Mucosa of descending colon (tissue), 3 donors: ENCODE measurements at regions not wholly inside any gene's neighbourhood (a gene's known extent, or its start where the extent isn't known, plus 50 kb on each side); places are given as distances from the start of the nearest gene placed in this dataset.

Source experiments
- ATAC-seq: fragments of 200-7000 bp; cut with Tn5 transposase; one replicate; pipeline ENCODE4 v1.9.1; 2020; ENCODE audit warnings: mild to moderate bottlenecking, moderate library complexity
- DNase-seq, 3 donors: peaks; one replicate each; pipeline ENCODE4 v3.0.0-alpha.2; 2020
- H3K36me3 ChIP-seq: fragments of 200-600 bp; one replicate; pipeline ENCODE4 v1.8.0; 2021; ENCODE audit warnings: low read depth, mild to moderate bottlenecking
- H3K4me1 ChIP-seq: fragments of 200-600 bp; one replicate; pipeline ENCODE4 v1.8.0; 2021; ENCODE audit warnings: low read depth, mild to moderate bottlenecking
- H3K4me3 ChIP-seq: fragments of 200-600 bp; one replicate; pipeline ENCODE4 v1.8.0; 2021; ENCODE audit warnings: mild to moderate bottlenecking
- H3K9me3 ChIP-seq: fragments of 200-600 bp; one replicate; pipeline ENCODE4 v1.8.0; 2021; ENCODE audit warnings: mild to moderate bottlenecking
- intact Hi-C, 2 donors: fragments of 100-400 bp; cut with DNase I in 1 of 2; cut with micrococcal nuclease in 1 of 2; formaldehyde crosslinking; loops; one replicate each; pipeline versions ENCODE4 v1.11.0 to v1.11.1; 2022; cut with DNase I, micrococcal nuclease
- TF ChIP-seq, protein P1 (sequence below): fragments of 200-600 bp; IDR thresholded peaks from one replicate; pipeline ENCODE4 v1.8.0; 2022; ENCODE audit warnings: antibody characterized with exemption, mild to moderate bottlenecking
- donor health status: DM: no; HTN: no; CAD: no; lungs with moderate emphysema.
- donor health status: DM: no; HTN: no; CAD: no.
- donor health status: DM: no; HTN: yes; CAD: no.

DNA sequence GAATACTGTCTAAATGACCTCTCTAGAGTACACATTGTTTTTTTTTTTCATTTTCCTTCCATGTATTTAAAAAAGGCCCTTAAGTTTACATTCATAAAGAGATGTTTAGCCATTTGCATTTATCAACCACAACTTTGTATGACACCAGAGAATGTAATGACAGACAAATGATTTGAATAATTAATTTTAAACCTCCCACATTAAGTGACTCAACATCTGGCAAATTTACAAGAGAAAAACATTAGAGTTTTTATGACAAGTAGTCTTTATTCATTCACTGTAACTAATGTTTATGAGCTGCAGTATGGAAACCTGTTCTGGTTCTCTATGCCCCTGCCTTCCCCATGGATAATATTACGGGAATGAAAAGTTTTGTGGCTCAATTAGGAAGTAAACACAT, 1093.8 kb upstream of the CDH9 start:
- Histone ChIP-seq H3K36me3 (no peaks in the 10 kb centered on the region), H3K4me3 (no peak overlapping the region), H3K9me3 (peaks cover 4% of the 10 kb centered on the region), H3K4me1 (no peaks in the 10 kb centered on the region)
- DNase-seq (no peak), ATAC-seq (no peak)
- intact Hi-C loops: no loop called here
- TF ChIP-seq, protein P1, sequence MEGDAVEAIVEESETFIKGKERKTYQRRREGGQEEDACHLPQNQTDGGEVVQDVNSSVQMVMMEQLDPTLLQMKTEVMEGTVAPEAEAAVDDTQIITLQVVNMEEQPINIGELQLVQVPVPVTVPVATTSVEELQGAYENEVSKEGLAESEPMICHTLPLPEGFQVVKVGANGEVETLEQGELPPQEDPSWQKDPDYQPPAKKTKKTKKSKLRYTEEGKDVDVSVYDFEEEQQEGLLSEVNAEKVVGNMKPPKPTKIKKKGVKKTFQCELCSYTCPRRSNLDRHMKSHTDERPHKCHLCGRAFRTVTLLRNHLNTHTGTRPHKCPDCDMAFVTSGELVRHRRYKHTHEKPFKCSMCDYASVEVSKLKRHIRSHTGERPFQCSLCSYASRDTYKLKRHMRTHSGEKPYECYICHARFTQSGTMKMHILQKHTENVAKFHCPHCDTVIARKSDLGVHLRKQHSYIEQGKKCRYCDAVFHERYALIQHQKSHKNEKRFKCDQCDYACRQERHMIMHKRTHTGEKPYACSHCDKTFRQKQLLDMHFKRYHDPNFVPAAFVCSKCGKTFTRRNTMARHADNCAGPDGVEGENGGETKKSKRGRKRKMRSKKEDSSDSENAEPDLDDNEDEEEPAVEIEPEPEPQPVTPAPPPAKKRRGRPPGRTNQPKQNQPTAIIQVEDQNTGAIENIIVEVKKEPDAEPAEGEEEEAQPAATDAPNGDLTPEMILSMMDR: no peak

- no peak for DNase-seq
- Histone ChIP-seq H3K36me3 (no peaks in the 10 kb centered on the region), H3K9me3 (peaks cover 33% of the 10 kb centered on the region), H3K4me3 (no peak overlapping the region), H3K4me1 (no peaks in the 10 kb centered on the region)
- intact Hi-C loops: no loop called here
- TF ChIP-seq, protein P1: no peak
- ATAC-seq: no peak
Measured at GRCh38 chr5:28117691-28118090, 1079.3 kb upstream of the CDH9 start.

DNA sequence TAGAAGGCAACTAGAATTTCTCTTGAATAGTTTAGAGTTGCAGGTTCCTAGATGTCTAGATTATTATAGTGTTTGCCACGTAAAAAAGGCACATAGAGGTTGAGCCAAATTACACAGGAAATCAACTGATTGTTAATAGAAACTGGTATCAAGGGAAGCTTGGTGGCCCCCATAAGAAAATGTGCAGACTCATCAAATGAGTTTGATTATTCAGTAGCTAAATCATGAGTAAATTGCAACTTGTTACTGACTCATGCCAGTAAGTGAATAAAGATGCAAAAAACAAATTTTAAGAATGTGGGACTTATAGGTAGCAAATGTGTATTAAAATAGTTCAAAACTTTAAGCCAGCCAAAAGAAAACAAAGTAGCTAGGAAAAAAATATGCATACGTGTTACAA, 1078.9 kb upstream of the CDH9 start:
- TF ChIP-seq, protein P1: no peak
- H3K9me3 ChIP-seq: peaks cover 31% of the 10 kb centered on the region
- intact Hi-C loops: no loop called here
- DNase-seq: no peak
- no peak overlapping the region for H3K4me3 ChIP-seq
- no peaks in the 10 kb centered on the region for H3K4me1 ChIP-seq
- ATAC-seq: no peak
- H3K36me3 ChIP-seq: no peaks in the 10 kb centered on the region

- Histone ChIP-seq H3K4me1 (no peaks in the 10 kb centered on the region), H3K9me3 (peaks cover 24% of the 10 kb centered on the region), H3K36me3 (no peaks in the 10 kb centered on the region), H3K4me3 (no peak overlapping the region)
- DNase-seq: no peak
- ATAC-seq: no peak
- TF ChIP-seq, protein P1: no peak
- intact Hi-C loops: no loop called here
Measured at GRCh38 chr5:28110781-28111180, 1072.4 kb upstream of the CDH9 start.

DNA sequence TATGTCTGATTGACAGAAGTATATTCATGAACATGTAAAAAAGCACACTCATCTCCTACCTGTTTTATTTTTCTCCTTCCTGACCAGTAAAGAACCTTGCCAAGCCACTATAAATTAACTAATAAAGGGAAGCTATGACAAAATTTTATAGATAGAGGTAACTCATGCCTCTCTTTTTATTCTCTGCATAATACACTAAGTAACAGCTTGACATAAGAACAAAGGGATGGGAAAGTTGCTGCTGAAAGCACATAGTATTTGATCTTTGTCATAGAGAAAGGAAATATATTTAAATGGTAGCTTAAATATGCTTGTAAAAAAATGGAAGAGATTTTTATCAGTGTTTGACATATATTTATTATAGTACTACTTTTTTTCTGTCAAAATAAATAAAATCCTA, 1065.7 kb upstream of the CDH9 start:
- Histone ChIP-seq H3K36me3 (no peaks in the 10 kb centered on the region), H3K4me1 (no peaks in the 10 kb centered on the region), H3K4me3 (no peak overlapping the region), H3K9me3 (peaks cover 9% of the 10 kb centered on the region)
- intact Hi-C loops: no loop called here
- TF ChIP-seq, protein P1: no peak
- ATAC-seq: no peak
- DNase-seq: no peak

DNA sequence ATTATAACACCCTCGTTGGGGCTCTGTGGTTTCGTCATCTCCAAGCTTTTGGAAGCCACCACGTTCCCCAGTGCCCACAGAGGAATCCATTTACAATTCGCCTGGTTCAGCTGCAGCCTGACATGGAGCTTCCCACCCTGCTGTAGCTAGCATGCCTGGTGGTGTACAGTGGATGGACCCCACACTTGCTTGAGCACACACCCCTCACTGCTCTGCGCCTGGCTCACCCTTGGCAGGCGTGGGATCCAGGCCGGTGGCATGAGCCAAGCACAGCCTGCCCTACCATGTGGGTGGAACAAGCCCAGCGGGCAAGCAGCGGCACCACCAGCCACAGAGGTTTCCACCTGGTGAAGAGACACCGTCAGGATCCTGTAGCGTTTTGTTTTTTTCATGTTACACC, 1045.7 kb upstream of the CDH9 start:
- intact Hi-C loops: no loop called here
- TF ChIP-seq, protein P1: no peak
- Histone ChIP-seq H3K9me3 (peaks cover 30% of the 10 kb centered on the region), H3K36me3 (no peaks in the 10 kb centered on the region), H3K4me1 (no peaks in the 10 kb centered on the region), H3K4me3 (no peak overlapping the region)
- no peak for ATAC-seq
- DNase-seq: peak in 1 of 3 donors; percentile 24
